SU-DHL-6 (cell line): ENCODE measurements at regions not wholly inside any gene's neighbourhood (a gene's known extent, or its start where the extent isn't known, plus 50 kb on each side); places are given as distances from the start of the nearest gene placed in this dataset.
"Not testable (repeated sequence)": the region's sequence is repeated elsewhere in the genome, so short reads cannot be mapped to it uniquely, and the experiment has no call there.

Source experiments
- CTCF ChIP-seq: fragments of 200-600 bp; sonication (generic); IDR thresholded peaks from one replicate; pipeline ENCODE4 v1.5.1; 2017; ENCODE audit warnings: antibody characterized with exemption, mild to moderate bottlenecking, low read length, moderate library complexity; ENCODE audit not compliant: insufficient read depth, poor library complexity, severe bottlenecking
- EZH2phosphoT487 ChIP-seq: fragments of 200-600 bp; sonication (generic), shearing (Covaris generic); conservative IDR thresholded peaks from 2 replicates; pipeline ENCODE4 v1.6.1; 2018; ENCODE audit warnings: mild to moderate bottlenecking, antibody characterized with exemption, low read length, moderate library complexity, mixed read lengths

- not testable (repeated sequence) for TF ChIP-seq CTCF, EZH2phosphoT487
Observed at GRCh38 chr20:26163151-26163550, 466.5 kb upstream of the ZNF337 start.
